Parathyroid adenoma (tissue), 2 donors: ENCODE measurements at regions not wholly inside any gene's neighbourhood (a gene's known extent, or its start where the extent isn't known, plus 50 kb on each side); places are given as distances from the start of the nearest gene placed in this dataset.

ENCODE experiments used
- H2AFZ ChIP-seq: fragments of 300-600 bp; sonication (generic); one replicate; pipeline ENCODE4 v1.7.0; 2017; ENCODE audit warnings: antibody characterized with exemption, mild to moderate bottlenecking
- H3K27ac ChIP-seq: fragments of 300-600 bp; sonication (generic); one replicate; pipeline ENCODE4 v1.7.0; 2017
- H3K27me3 ChIP-seq: fragments of 300-600 bp; sonication (generic); one replicate; pipeline ENCODE4 v1.7.0; 2017; ENCODE audit warnings: low read length; ENCODE audit not compliant: control insufficient read depth, insufficient read depth
- H3K36me3 ChIP-seq: fragments of 300-600 bp; sonication (generic); one replicate; pipeline ENCODE4 v1.7.0; 2017; ENCODE audit warnings: low read length; ENCODE audit not compliant: control insufficient read depth, insufficient read depth
- H3K4me1 ChIP-seq: fragments of 300-600 bp; sonication (generic); one replicate; pipeline ENCODE4 v1.7.0; 2017; ENCODE audit warnings: control low read depth
- H3K4me2 ChIP-seq: fragments of 300-600 bp; sonication (generic); one replicate; pipeline ENCODE4 v1.7.0; 2017; ENCODE audit warnings: low read length
- H3K4me3 ChIP-seq: fragments of 300-600 bp; sonication (generic); one replicate; pipeline ENCODE4 v1.7.0; 2017; ENCODE audit warnings: low read depth, low read length
- H3K79me2 ChIP-seq: fragments of 300-600 bp; sonication (generic); one replicate; pipeline ENCODE4 v1.7.0; 2017; ENCODE audit warnings: control low read depth
- H3K9ac ChIP-seq: fragments of 300-600 bp; sonication (generic); one replicate; pipeline ENCODE4 v1.7.0; 2017; ENCODE audit warnings: mild to moderate bottlenecking
- H3K9me3 ChIP-seq: fragments of 300-600 bp; sonication (generic); one replicate; pipeline ENCODE4 v1.7.0; 2017; ENCODE audit warnings: low read length; ENCODE audit not compliant: control insufficient read depth
- CTCF ChIP-seq: fragments of 300-600 bp; sonication (generic); IDR thresholded peaks from one replicate; pipeline ENCODE4 v1.7.0; 2017; ENCODE audit warnings: antibody characterized with exemption, mild to moderate bottlenecking
- donor health status: primary hyperparathyroidism.

GRCh38 chr14:101031186-101031585 is 127.7 kb upstream of the RTL1 start:
- no peak overlapping the region for H3K27ac ChIP-seq
- no peaks in the 10 kb centered on the region for H3K36me3 ChIP-seq

GRCh38 chr14:101031721-101032120 is 128.2 kb upstream of the RTL1 start:
- TF ChIP-seq CTCF = no peak
- Histone ChIP-seq H3K9ac (no peak overlapping the region), H3K79me2 (no peaks in the 10 kb centered on the region), H3K9me3 (no peaks in the 10 kb centered on the region), H3K27me3 (no peaks in the 10 kb centered on the region), H3K4me1 (no peaks in the 10 kb centered on the region), H3K27ac (no peak overlapping the region), H3K4me2 (no peak overlapping the region), H2AFZ (no peak overlapping the region), H3K4me3 (no peak overlapping the region), H3K36me3 (no peaks in the 10 kb centered on the region)

More at GRCh38 chr14:101031186-101031585, 127.7 kb upstream of the RTL1 start:
- Histone ChIP-seq H3K27me3 (no peaks in the 10 kb centered on the region), H3K4me3 (no peak overlapping the region), H3K4me2 (no peak overlapping the region), H2AFZ (no peak overlapping the region), H3K4me1 (no peaks in the 10 kb centered on the region), H3K79me2 (no peaks in the 10 kb centered on the region), H3K9ac (no peak overlapping the region), H3K9me3 (no peaks in the 10 kb centered on the region)
- TF ChIP-seq CTCF = no peak

GRCh38 chr14:101032433-101032832 is 128.9 kb upstream of the RTL1 start:
- no peak for TF ChIP-seq CTCF
- Histone ChIP-seq H3K4me1 (no peaks in the 10 kb centered on the region), H3K79me2 (no peaks in the 10 kb centered on the region), H2AFZ (no peak overlapping the region), H3K4me3 (no peak overlapping the region), H3K27me3 (no peaks in the 10 kb centered on the region), H3K36me3 (no peaks in the 10 kb centered on the region), H3K27ac (no peak overlapping the region), H3K9ac (no peak overlapping the region), H3K4me2 (no peak overlapping the region), H3K9me3 (no peaks in the 10 kb centered on the region)

GRCh38 chr14:101033006-101033405 is 129.5 kb upstream of the RTL1 start:
- Histone ChIP-seq H3K27ac (no peak overlapping the region), H3K27me3 (no peaks in the 10 kb centered on the region), H2AFZ (no peak overlapping the region), H3K79me2 (no peaks in the 10 kb centered on the region), H3K4me3 (no peak overlapping the region), H3K9me3 (no peaks in the 10 kb centered on the region), H3K4me2 (no peak overlapping the region), H3K9ac (no peak overlapping the region), H3K4me1 (no peaks in the 10 kb centered on the region), H3K36me3 (no peaks in the 10 kb centered on the region)
- TF ChIP-seq CTCF = no peak

- no peak for TF ChIP-seq CTCF
- no peak overlapping the region for H3K4me2 ChIP-seq
- H3K36me3 ChIP-seq = no peaks in the 10 kb centered on the region
- H3K9me3 ChIP-seq = no peaks in the 10 kb centered on the region
- no peak overlapping the region for H2AFZ ChIP-seq
- no peaks in the 10 kb centered on the region for H3K27me3 ChIP-seq
- H3K4me1 ChIP-seq = no peaks in the 10 kb centered on the region
- no peak overlapping the region for H3K4me3 ChIP-seq
- H3K9ac ChIP-seq = no peak overlapping the region
- no peaks in the 10 kb centered on the region for H3K79me2 ChIP-seq
- no peak overlapping the region for H3K27ac ChIP-seq
Measured at GRCh38 chr14:101033446-101034165, 130.1 kb upstream of the RTL1 start.
